BLaER1 treated with 17β-estradiol and CSF1 and Interleukin-3, amounts not matched to agents 10 nM and 100 nM (cell line): ENCODE measurements at regions not wholly inside any gene's neighbourhood (a gene's known extent, or its start where the extent isn't known, plus 50 kb on each side); places are given as distances from the start of the nearest gene placed in this dataset.
"Not testable (repeated sequence)": the region's sequence is repeated elsewhere in the genome, so short reads cannot be mapped to it uniquely, and the experiment has no call there.

Experiments
- H3K27ac ChIP-seq, 11 experiments: shearing (Covaris generic); formaldehyde crosslinking; 2 replicates each; pipeline ENCODE4 v1.8.1; 2022
- H3K27me3 ChIP-seq, 11 experiments: shearing (Covaris generic); formaldehyde crosslinking; 2 replicates each; pipeline ENCODE4 v1.8.1; 2022
- H3K36me3 ChIP-seq, 11 experiments: shearing (Covaris generic); formaldehyde crosslinking; 2 replicates each; pipeline ENCODE4 v1.8.1; 2022
- H3K4me1 ChIP-seq, 10 experiments: shearing (Covaris generic); formaldehyde crosslinking; 2 replicates each; pipeline ENCODE4 v1.8.1; 2022
- H3K4me2 ChIP-seq, 11 experiments: shearing (Covaris generic); formaldehyde crosslinking; 2 replicates each; pipeline ENCODE4 v1.8.1; 2022
- H3K4me3 ChIP-seq, 10 experiments: shearing (Covaris generic); formaldehyde crosslinking; 2 replicates each; pipeline ENCODE4 v1.8.1; 2022
- H3K9ac ChIP-seq, 11 experiments: shearing (Covaris generic); formaldehyde crosslinking; 2 replicates each; pipeline ENCODE4 v1.8.1; 2022
- H3K9me3 ChIP-seq, 11 experiments: shearing (Covaris generic); formaldehyde crosslinking; replicated peaks in 1 of 11; 2 replicates each; pipeline ENCODE4 v1.8.1; 2022
- H4K20me1 ChIP-seq, 11 experiments: shearing (Covaris generic); formaldehyde crosslinking; 2 replicates each; pipeline ENCODE4 v1.8.1; 2022
- Cebpa-rat ChIP-seq, 11 experiments: shearing (Covaris generic); IDR thresholded peaks; 2 replicates each; pipeline ENCODE4 v1.8.1; 2022

DNA sequence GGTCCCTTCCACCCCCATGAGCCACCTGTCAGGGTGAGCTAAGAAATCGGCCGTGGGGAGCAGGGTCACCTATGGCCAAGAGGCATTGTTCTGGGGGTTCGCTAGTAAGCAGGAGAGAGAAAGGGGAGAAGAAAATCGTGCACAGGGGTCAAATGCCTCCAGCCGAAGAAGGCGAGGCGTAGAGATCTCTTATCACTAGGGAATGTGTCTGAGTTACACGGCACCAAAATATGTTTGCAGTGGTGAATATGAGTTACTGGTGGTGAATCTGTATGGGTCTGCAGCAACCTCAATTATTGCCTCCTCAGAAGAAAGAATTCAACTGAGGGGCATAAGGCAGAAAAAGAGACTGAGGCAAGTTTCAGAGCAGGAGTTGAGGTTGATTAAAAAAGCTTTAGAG, 54.2 kb upstream of the RABGAP1L start:
- TF ChIP-seq Cebpa-rat (IDR thresholded peaks at IDR 0.05): no peak
- no peak overlapping the region for H3K27ac ChIP-seq
- H3K36me3 ChIP-seq: no peaks in the 10 kb centered on the region
- H3K4me2 ChIP-seq: no peak overlapping the region
- no peaks in the 10 kb centered on the region for H3K9me3 ChIP-seq
- H3K4me3 ChIP-seq: no peak overlapping the region
- peaks cover 0 to 5% (median 0%) of the 10 kb centered on the region in 10 experiments; a peak in 3 of 20 replicates for H3K4me1 ChIP-seq
- no peaks in the 10 kb centered on the region for H4K20me1 ChIP-seq
- no peaks in the 10 kb centered on the region for H3K27me3 ChIP-seq
- H3K9ac ChIP-seq: no peak overlapping the region

DNA sequence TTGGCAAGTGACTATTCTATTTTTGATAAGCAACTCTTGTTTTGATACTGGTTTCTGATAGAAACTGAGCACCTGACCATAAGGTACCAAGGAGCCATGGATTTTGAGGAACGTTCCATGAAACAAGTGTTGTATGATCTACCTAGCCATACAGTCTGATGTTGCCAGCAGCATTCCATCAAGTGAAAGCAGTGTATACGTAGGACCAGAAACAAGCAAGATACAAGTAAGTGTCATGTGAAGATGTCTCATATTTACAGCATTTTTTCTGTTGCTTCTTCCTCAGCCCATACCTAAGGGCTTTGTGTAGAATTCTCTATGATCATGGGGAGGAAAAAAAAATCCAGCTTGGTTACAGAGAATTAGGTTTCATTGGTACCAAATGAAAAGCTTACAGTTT, 55.6 kb upstream of the RABGAP1L start:
- Histone ChIP-seq H3K4me3 (no peak overlapping the region), H3K9me3 (no peaks in the 10 kb centered on the region), H4K20me1 (no peaks in the 10 kb centered on the region), H3K4me1 (no peaks in the 10 kb centered on the region), H3K27me3 (no peaks in the 10 kb centered on the region), H3K27ac (no peak overlapping the region), H3K36me3 (no peaks in the 10 kb centered on the region), H3K9ac (no peak overlapping the region), H3K4me2 (no peak overlapping the region)
- TF ChIP-seq Cebpa-rat (IDR thresholded peaks at IDR 0.05): no peak

GRCh38 chr1:174101976-174102375, 57.3 kb upstream of the RABGAP1L start:
- H3K27ac ChIP-seq: not testable (repeated sequence)

DNA sequence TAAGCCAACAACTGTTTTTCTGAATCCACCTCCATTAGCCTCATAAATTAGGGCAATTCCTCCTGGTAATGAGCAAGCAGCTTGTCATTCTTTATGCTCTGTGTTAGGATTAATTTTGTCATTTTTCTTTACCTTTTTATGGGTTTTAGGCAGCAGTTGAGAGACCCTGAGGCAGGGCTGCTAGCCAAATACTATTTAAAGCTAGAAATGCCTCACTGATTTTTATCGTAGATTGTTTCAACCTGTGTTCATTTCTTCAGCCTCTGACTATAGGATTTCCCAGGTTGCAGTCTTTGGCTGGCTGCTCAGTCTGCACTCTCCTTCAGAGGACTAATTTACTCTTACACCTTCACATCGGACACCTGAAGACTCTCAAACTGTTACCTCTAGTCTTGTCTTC, 61.9 kb upstream of the RABGAP1L start:
- Histone ChIP-seq H3K27me3 (no peaks in the 10 kb centered on the region), H3K4me1 (no peaks in the 10 kb centered on the region), H3K9ac (no peak overlapping the region), H3K36me3 (no peaks in the 10 kb centered on the region), H3K27ac (no peak overlapping the region), H3K4me3 (no peak overlapping the region), H4K20me1 (no peaks in the 10 kb centered on the region), H3K9me3 (no peaks in the 10 kb centered on the region), H3K4me2 (no peak overlapping the region)
- no peak for TF ChIP-seq Cebpa-rat (IDR thresholded peaks at IDR 0.05)

More at GRCh38 chr1:174101976-174102375, 57.3 kb upstream of the RABGAP1L start:
- H3K9ac ChIP-seq, H3K4me1 ChIP-seq, H3K4me2 ChIP-seq, H4K20me1 ChIP-seq, H3K4me3 ChIP-seq, H3K9me3 ChIP-seq, H3K36me3 ChIP-seq, H3K27me3 ChIP-seq: not testable (repeated sequence)
- peak in 1 of 11 experiments; percentile 24; a peak in 1 of 22 replicates for TF ChIP-seq Cebpa-rat (IDR thresholded peaks at IDR 0.05)

- H3K4me1 ChIP-seq, H3K9ac ChIP-seq, H3K4me3 ChIP-seq, H3K27me3 ChIP-seq, H3K36me3 ChIP-seq, H3K9me3 ChIP-seq, H3K4me2 ChIP-seq, H4K20me1 ChIP-seq, H3K27ac ChIP-seq: not testable (repeated sequence)
Measured at GRCh38 chr1:174093789-174094188, 65.5 kb upstream of the RABGAP1L start.

DNA sequence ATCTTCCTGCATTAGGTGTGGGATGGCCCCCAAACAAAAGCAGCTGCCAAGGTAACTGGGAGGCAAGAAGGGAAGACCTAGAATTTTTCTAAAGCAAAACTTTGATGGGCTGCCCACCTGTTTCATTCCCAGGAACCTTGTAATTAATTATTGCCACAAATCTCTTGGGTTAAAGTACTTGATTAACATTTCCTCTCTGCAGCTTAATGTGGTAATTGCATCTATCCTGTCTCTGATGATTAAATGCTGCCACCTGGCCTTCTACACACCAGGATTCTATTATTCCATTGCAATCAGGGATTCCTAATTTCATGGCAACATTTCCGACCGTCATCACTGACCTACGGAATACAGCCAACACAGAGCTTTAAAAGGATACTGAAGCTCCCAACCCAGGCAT, 68.3 kb upstream of the RC3H1 start:
- Histone ChIP-seq H3K36me3 (no peaks in the 10 kb centered on the region), H3K4me3 (no peak overlapping the region), H3K4me2 (no peak overlapping the region), H3K27me3 (no peaks in the 10 kb centered on the region), H3K27ac (no peak overlapping the region), H3K9ac (no peak overlapping the region), H3K4me1 (no peaks in the 10 kb centered on the region), H4K20me1 (no peaks in the 10 kb centered on the region), H3K9me3 (peaks cover 6 to 14% (median 11%) of the 10 kb centered on the region in 11 experiments; a peak in 19 of 22 replicates)
- TF ChIP-seq Cebpa-rat (IDR thresholded peaks at IDR 0.05): no peak

GRCh38 chr1:174080819-174081218, 58.7 kb upstream of the RC3H1 start:
- no peak for TF ChIP-seq Cebpa-rat (IDR thresholded peaks at IDR 0.05)
- H3K27me3 ChIP-seq: no peaks in the 10 kb centered on the region
- no peak overlapping the region for H3K27ac ChIP-seq
- H3K4me2 ChIP-seq: no peak overlapping the region
- peaks cover 0 to 7% (median 0%) of the 10 kb centered on the region in 11 experiments; a peak in 2 of 22 replicates for H3K9me3 ChIP-seq
- H3K4me3 ChIP-seq: no peak overlapping the region
- no peaks in the 10 kb centered on the region for H3K36me3 ChIP-seq
- H4K20me1 ChIP-seq: no peaks in the 10 kb centered on the region
- H3K9ac ChIP-seq: no peak overlapping the region
- H3K4me1 ChIP-seq: no peaks in the 10 kb centered on the region

DNA sequence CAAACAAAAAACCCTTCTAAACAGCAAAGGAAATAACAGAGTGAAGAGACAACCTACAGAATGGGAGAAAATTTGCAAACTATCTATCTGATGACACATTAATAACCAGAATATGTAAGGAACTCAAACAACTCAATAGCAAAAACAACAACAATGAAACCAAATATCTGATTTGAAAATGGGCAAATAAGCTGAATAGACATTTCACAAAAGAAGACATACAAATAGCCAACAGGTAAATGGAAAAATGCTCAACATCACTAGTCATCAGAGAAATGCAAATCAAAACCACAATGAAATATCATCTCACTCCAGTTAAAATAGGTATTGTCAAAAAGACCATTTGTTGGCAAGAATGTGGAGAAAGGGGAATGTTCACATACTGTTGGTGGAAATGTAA, 57.6 kb upstream of the RC3H1 start:
- Histone ChIP-seq H3K27ac (no peak overlapping the region), H4K20me1 (no peaks in the 10 kb centered on the region), H3K4me3 (no peak overlapping the region), H3K9me3 (peaks cover 0 to 7% (median 0%) of the 10 kb centered on the region in 11 experiments; a peak in 2 of 22 replicates), H3K4me2 (no peak overlapping the region), H3K27me3 (no peaks in the 10 kb centered on the region), H3K4me1 (no peaks in the 10 kb centered on the region), H3K9ac (no peak overlapping the region), H3K36me3 (no peaks in the 10 kb centered on the region)
- no peak for TF ChIP-seq Cebpa-rat (IDR thresholded peaks at IDR 0.05)

DNA sequence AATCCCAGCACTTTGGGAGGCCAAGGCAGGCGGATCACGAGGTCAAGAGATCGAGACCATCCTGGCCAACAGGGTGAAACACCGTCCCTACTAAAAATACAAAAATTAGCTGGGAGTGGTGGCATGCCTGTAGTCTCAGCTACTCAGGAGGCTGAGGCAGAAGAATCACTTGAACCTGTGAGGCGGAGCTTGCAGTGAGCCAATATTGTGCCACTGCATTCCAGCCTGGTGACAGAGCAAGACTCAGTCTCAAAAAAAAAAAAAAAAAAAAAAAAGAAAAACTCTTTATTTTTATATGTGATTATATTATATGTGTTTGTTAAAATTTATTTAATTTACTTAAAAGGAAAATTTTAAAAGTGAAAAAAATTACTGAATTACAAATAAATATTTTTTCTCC, 56.8 kb upstream of the RC3H1 start:
- H3K27me3 ChIP-seq, H3K27ac ChIP-seq, H3K4me3 ChIP-seq, H3K9me3 ChIP-seq, H4K20me1 ChIP-seq, H3K4me2 ChIP-seq, H3K4me1 ChIP-seq, H3K9ac ChIP-seq, H3K36me3 ChIP-seq: not testable (repeated sequence)

DNA sequence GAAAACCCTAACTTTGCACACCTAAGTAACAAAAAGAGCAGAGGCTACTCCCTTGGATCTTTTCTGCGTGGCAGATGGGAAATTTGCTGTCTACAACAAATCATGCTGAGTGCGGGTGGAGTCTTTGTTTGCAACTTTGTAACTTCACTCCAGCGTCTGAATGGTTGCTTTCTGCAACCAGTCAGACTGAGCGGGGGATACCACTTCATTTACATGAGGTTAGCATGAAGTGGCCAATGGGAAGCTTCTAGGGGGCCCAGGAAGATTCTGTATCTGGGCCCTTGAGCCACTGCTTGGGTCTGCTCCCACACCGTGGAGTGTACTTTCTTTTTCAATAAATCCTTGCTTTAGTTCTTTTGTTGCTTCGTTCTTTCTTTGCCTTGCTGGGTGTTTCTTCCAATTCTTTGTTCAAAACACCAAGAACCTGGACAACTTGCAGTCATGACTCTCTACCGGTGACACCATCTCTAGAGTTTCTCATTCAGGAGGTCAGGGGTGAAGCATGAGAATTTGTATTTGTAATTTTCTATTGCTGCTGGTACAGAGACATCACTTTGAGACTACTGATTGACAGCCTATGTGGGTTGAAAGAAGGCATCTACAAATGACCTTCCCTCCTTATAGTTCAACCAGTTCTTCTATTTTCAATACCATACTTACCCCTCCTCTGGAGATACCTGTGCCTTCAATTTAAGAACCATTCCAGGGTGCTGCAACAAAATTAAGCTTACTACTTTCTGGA, 55.8 kb upstream of the RC3H1 start:
- no peaks in the 10 kb centered on the region for H4K20me1 ChIP-seq
- no peaks in the 10 kb centered on the region for H3K36me3 ChIP-seq
- no peak overlapping the region for H3K4me3 ChIP-seq
- no peaks in the 10 kb centered on the region for H3K4me1 ChIP-seq
- H3K9me3 ChIP-seq: peaks cover 0 to 7% (median 0%) of the 10 kb centered on the region in 11 experiments; a peak in 2 of 22 replicates
- no peak overlapping the region for H3K4me2 ChIP-seq
- no peak overlapping the region for H3K9ac ChIP-seq
- no peaks in the 10 kb centered on the region for H3K27me3 ChIP-seq
- TF ChIP-seq Cebpa-rat (IDR thresholded peaks at IDR 0.05): no peak
- H3K27ac ChIP-seq: no peak overlapping the region
